ENCODE measurements at regions not wholly inside any gene's neighbourhood (a gene's known extent, or its start where the extent isn't known, plus 50 kb on each side); places are given as distances from the start of the nearest gene placed in this dataset.

DNA sequence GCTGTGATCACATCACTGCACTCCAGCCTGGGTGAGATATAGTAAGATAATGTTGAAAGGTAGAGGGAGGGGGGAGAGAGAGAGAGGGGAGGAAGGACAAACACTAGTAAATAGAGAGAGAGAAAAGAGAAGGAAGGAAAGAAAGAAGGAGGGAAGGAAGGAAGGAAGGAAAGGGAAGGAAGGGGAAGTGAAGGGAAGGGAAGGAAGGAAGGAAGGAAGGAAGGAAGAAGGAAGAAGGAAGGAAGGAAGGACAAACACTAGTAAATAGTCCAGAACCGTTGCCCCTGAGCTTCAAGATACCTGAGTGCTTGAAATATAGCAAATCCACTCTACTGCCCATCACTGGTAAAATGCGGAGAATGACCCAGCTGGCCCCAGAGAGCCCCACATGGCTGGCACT is 156.5 kb upstream of the ZNF507 start:
- peaks cover 4% of the 10 kb centered on the region for H3K9me3 Mint-ChIP-seq (ENCODE audit: unreplicated experiment)
- no peak overlapping the region for H3K4me3 Mint-ChIP-seq (ENCODE audit: unreplicated experiment)
- no peak for DNase-seq (ENCODE audit: low spot score)
- H3K27ac Mint-ChIP-seq (ENCODE audit: unreplicated experiment) = no peak overlapping the region
- no peaks in the 10 kb centered on the region for H3K4me1 Mint-ChIP-seq (ENCODE audit: unreplicated experiment)
- H3K27me3 Mint-ChIP-seq (ENCODE audit: unreplicated experiment) = peaks cover 3% of the 10 kb centered on the region
- H3K36me3 Mint-ChIP-seq (ENCODE audit: low read depth, unreplicated experiment) = no peaks in the 10 kb centered on the region
- TF ChIP-seq, protein P1, sequence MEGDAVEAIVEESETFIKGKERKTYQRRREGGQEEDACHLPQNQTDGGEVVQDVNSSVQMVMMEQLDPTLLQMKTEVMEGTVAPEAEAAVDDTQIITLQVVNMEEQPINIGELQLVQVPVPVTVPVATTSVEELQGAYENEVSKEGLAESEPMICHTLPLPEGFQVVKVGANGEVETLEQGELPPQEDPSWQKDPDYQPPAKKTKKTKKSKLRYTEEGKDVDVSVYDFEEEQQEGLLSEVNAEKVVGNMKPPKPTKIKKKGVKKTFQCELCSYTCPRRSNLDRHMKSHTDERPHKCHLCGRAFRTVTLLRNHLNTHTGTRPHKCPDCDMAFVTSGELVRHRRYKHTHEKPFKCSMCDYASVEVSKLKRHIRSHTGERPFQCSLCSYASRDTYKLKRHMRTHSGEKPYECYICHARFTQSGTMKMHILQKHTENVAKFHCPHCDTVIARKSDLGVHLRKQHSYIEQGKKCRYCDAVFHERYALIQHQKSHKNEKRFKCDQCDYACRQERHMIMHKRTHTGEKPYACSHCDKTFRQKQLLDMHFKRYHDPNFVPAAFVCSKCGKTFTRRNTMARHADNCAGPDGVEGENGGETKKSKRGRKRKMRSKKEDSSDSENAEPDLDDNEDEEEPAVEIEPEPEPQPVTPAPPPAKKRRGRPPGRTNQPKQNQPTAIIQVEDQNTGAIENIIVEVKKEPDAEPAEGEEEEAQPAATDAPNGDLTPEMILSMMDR (IDR thresholded peaks at IDR 0.05; ENCODE audit: unreplicated experiment) = no peak

DNA sequence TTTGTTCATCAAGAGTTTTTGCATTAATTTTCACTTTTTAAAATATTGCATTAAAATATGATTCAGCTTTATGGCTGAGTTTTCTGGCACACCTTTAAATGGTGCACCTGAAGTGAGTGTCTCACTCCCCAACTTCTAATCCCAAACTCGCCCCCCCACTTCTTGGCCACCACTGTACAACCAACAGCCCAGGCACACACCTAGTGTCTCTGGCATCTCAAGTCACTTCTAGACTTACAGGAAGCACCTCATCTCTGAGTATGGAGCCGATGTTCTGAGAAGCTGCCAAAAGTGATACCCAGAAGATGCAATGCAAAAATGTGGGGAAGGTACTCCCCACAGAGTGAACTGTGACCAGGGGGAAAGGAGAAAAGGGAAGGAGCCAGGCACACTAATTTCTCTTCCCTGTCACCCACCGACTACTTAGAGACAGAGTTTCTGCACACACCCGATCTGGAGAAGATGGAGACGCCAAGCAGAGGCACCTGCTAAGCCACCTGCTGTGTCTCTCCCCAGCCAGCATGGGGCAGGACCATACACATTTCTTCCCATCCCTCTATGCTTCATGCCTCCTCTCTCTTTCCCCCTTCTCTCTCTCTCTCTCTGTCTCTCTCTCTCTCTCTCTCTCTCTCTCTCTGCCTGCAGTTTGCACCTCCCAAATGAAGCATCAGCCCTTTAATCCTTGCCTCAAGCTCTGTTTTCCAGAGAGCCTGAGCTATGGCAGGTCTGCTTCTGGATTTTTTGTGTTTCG is 155.3 kb upstream of the ZNF507 start:
- TF ChIP-seq, protein P1 (IDR thresholded peaks at IDR 0.05; ENCODE audit: unreplicated experiment) = no peak
- Mint-ChIP-seq H3K9me3 (ENCODE audit: unreplicated experiment) (peaks cover 4% of the 10 kb centered on the region), H3K4me3 (ENCODE audit: unreplicated experiment) (no peak overlapping the region), H3K4me1 (ENCODE audit: unreplicated experiment) (no peaks in the 10 kb centered on the region), H3K27me3 (ENCODE audit: unreplicated experiment) (peaks cover 3% of the 10 kb centered on the region), H3K36me3 (ENCODE audit: low read depth, unreplicated experiment) (no peaks in the 10 kb centered on the region), H3K27ac (ENCODE audit: unreplicated experiment) (no peak overlapping the region)
- DNase-seq (ENCODE audit: low spot score) = no peak

DNA sequence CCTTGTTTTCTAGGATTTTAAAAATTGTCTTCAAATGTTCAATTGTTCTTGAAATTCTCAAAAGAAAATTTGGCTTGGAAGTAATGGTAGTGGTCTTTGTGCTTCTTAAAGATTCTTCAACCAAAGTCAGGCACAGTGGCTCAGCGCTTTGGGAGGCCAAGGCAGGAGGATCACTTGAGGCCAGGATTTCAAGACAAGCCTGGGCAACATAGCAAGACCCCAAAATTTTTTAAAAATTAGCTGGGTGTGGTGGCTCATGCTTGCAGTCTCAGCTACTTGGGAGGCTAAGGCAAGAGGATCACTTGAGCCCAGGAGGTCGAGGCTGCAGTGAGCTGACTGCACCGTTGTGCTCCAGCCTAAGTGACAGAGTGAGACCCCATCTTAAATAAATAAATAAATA is 153.5 kb upstream of the ZNF507 start:
- TF ChIP-seq, protein P1 (IDR thresholded peaks at IDR 0.05; ENCODE audit: unreplicated experiment) = no peak
- Mint-ChIP-seq H3K27ac (ENCODE audit: unreplicated experiment) (no peak overlapping the region), H3K27me3 (ENCODE audit: unreplicated experiment) (peaks cover 2% of the 10 kb centered on the region), H3K9me3 (ENCODE audit: unreplicated experiment) (peaks cover 4% of the 10 kb centered on the region), H3K4me1 (ENCODE audit: unreplicated experiment) (no peaks in the 10 kb centered on the region), H3K36me3 (ENCODE audit: low read depth, unreplicated experiment) (no peaks in the 10 kb centered on the region), H3K4me3 (ENCODE audit: unreplicated experiment) (no peak overlapping the region)
- DNase-seq (ENCODE audit: low spot score) = no peak

- H3K9me3 Mint-ChIP-seq (ENCODE audit: unreplicated experiment) = peaks cover 4% of the 10 kb centered on the region
- no peak overlapping the region for H3K4me3 Mint-ChIP-seq (ENCODE audit: unreplicated experiment)
- H3K27me3 Mint-ChIP-seq (ENCODE audit: unreplicated experiment) = peaks cover under 1% of the 10 kb centered on the region
- no peak overlapping the region for H3K27ac Mint-ChIP-seq (ENCODE audit: unreplicated experiment)
- TF ChIP-seq, protein P1 (IDR thresholded peaks at IDR 0.05; ENCODE audit: unreplicated experiment) = no peak
- no peak for DNase-seq (ENCODE audit: low spot score)
- H3K36me3 Mint-ChIP-seq (ENCODE audit: low read depth, unreplicated experiment) = no peaks in the 10 kb centered on the region
- no peaks in the 10 kb centered on the region for H3K4me1 Mint-ChIP-seq (ENCODE audit: unreplicated experiment)
These were observed 149.5 kb upstream of the ZNF507 start for GRCh38 chr19:32195706-32196610.

Data from endothelial cell (in vitro differentiated cells).